HG03064 (cell line): ENCODE measurements at regions not wholly inside any gene's neighbourhood (a gene's known extent, or its start where the extent isn't known, plus 50 kb on each side); places are given as distances from the start of the nearest gene placed in this dataset.
"Not testable (repeated sequence)": the region's sequence is repeated elsewhere in the genome, so short reads cannot be mapped to it uniquely, and the experiment has no call there.

ENCODE experiments used
- ATAC-seq: cut with Tn5 transposase; IDR thresholded peaks from one replicate; pipeline ENCODE4 v1.9.1; 2021; ENCODE audit warnings: low read depth; ENCODE audit not compliant: unreplicated experiment

DNA sequence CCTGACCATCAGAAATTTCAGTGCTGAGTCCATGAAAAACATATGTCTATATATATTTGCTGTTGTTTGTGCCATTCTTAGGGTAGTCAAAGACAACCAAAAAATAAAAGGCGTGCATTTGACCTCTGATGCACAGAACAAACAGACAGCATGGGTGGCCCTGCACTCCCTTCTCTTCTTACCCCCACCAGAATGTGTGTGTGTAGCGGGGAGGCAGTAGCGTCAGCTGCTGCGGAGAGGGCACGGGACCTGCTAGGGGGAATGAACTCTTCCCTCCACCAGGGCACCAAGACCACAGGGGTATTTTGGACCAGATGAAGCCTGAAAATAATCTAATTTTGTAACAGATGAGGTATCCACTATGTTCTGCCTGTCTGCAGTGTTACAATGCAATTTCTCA is 277.7 kb upstream of the ZNF32 start:
- no peak for ATAC-seq

DNA sequence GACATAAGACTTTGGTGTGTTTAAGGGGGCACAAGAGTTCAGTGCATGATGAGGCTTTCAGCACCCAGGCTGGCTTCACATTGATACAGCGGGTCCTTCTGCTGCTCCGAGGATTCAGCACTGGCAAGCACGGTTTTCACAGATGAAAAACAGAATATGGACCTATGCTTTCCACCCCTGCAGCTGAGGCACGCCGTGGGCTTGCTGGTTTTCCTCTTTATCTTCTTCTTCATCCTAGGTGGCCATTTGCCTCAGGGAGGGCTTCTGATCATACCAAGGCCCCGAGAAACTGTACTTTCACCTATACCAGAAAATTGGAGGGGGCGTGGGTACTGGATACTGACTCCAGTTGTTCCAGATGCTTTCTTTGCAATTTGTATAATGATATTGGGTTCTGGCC is 277.1 kb upstream of the ZNF32 start:
- ATAC-seq = no peak

DNA sequence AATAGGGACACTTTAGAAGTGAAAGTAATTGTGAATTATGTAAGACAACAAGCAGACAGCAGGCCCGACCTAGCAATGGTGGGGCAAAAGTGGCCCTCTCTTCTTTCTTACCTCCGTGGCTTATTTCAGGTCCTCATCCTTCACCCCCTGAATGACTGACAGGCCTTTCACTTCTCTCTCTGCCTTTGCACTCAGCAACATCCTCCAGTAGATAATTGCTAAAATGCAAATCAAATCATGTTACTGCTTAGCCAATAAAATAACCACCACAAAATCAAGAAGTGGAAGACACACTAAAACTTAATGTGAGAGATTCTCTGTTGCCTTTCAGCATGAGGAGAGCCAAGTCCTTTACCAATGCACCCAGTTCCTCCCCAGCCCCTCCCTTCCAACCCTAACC is 274.6 kb upstream of the ZNF32 start:
- no peak for ATAC-seq

DNA sequence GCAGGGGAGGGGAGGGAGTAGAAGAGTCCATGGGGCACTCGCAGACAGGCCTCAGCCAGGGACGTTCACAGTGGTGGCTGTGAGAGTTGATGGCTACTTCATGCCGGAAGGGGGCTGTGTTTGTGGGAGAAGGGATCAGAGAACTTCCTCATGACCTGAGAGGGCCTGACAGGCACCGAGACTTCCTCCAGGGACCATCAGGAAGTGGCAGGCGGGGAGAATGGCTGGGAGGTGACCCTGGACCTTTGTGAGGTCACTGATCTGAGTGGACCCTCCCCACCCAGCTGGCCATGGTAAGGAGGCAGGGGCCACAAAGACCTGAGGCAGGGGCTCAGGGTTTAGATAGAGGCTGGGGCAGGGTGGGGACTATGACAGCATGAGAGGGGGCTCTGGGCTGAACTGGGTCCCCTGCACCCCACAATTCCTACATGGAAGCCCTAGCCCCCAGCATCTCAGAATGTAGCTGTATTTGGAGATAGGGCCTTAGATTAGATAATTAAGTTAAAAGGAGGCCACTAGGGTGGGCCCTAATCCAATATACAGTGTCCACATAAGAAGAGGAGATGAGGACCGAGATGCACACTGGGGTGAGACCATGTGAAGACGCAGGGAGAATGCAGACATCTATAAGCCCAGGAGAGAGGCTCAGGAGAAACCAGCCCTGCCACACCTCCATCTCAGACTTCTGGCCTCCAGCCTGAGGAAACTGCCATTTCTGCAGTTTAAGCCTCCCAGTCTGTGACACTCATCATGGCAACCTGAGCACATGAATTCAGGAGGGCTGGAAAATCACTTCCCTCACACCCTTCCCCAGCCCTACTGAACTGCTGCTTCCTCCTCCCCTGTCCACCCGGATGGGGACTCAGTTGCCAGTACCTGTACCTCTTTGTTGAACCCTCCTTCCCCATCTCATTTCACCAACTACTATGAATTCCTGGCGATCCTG is 273.9 kb upstream of the ZNF32 start:
- ATAC-seq = no peak

DNA sequence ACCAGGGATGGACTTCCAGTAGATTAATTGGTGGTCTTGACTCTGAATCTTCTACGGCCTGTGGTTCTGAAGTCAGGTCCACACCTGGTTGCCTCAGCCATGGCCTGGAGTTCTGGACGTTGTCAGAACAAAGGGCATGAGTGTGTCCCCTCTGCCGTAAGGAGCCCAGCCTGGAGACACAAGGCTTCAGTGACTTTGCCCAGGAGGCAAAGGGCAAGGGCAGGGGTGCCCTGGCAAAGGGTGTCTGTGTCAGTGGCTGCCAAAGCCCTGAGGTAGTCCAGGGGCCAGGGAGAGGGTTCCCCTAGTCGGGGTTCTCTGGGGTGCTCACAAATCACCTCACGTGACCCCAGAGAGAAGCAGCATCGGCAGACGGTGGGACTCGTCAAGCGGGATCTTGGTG is 273.2 kb upstream of the ZNF32 start:
- no peak for ATAC-seq

DNA sequence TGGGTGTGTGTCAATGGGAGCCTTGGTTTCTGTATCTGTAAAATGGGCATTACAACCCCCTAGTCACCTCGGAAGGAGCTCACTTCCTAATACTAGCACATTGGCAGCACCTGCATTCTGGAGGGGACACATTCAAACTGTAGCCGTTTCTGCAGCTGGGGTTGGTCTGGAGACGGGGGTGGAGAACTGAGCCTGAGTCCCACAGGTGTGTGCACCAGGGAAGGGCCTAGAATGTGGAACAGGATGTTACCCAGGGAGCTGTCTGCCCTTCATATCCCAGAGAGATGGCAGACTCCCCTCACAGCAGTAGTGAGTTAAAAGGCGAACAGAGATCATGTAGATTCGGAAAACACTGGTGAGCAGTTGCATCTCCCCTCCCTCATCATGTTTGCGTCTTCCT is 272.8 kb upstream of the ZNF32 start:
- ATAC-seq = no peak

DNA sequence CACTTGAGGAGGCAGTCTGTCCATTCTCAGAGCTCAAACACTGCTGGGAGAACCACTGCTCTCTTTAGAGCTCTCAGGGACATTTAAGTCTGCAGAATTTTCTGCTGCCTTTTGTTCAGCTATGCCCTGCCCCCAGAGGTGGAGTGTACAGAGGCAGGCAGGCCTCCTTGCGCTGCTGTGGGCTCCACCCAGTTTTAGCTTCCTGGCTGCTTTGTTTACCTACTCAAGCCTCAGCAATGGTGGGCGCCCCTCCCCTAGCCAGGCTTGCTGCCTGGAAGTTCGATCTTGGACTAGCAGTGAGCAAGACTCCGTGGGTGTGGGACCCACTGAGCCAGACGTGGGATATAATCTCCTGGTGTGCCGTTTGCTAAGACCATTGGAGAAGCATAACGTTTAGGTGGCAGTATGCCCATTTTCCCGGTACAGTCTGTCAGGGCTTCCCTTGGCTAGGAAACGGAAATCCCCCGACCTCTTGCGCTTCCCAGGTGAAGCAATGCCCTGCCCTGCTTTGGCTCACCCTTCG is 271.6 kb upstream of the ZNF32 start:
- not testable (repeated sequence) for ATAC-seq

DNA sequence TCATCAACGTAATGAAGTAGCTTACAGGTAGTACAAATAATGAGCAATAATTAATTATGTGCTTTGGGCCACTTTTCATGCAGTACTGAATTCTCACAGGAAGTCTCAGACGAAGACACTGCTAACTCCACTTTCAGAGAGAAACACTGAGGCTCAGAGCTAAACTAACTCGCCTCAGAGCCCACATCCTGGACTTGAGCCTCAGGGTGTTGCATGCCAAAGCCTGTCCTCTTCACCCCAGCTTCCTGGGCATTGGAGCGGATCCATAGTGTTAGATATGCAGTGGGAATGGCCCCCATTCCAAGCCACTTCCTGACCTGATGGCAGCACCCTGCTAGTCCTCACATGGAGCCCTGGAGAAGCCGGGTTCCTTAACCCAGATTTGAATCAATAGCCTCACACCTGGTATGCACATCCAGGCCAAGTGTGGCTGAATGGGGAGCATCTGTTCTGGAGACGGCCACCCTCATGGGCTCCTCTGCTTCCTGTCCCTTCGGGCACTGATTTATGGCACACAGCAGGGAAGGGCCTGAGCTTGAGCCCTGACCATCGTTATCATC is 265.1 kb upstream of the ZNF32 start:
- ATAC-seq = no peak

DNA sequence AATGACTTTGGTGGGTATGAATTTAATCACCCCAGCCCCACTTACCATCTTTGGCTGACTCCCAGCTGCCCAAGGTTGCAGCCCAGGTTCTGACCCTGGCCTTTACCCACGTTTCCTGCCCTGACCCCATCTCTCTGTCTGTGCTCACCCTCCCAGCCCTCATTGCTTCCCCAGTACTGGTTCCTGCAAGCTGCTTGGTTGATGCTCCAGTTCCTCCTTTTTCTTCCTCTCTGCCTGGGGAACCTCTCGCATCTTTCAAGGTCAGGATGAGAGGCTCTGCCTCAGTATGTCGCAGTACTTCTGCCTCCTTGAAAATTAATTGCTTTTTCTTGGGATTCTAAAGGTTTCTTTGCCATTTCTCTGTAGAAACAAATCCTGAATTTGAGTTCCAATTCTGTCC is 263.8 kb upstream of the ZNF32 start:
- ATAC-seq = no peak

DNA sequence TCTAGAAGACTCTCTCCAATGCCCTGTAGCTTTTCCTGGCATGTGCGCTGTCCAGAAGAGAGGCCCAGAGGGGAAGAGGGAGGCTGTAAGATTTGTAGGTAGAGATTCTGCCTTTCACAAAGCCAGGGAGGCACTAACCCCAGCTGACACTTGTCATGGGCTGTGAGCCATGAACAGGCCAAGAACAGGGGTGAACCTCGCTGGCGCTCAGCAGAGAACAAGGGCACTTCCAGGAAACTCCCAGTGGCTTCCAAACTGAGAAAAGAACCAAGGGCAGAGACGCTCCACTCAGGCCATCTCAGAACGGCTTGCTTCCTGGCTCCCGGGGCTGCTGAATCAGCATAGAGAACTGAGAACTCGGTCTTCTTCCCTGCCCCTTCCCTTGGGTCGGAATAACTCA is 257.8 kb upstream of the ZNF32 start:
- no peak for ATAC-seq

DNA sequence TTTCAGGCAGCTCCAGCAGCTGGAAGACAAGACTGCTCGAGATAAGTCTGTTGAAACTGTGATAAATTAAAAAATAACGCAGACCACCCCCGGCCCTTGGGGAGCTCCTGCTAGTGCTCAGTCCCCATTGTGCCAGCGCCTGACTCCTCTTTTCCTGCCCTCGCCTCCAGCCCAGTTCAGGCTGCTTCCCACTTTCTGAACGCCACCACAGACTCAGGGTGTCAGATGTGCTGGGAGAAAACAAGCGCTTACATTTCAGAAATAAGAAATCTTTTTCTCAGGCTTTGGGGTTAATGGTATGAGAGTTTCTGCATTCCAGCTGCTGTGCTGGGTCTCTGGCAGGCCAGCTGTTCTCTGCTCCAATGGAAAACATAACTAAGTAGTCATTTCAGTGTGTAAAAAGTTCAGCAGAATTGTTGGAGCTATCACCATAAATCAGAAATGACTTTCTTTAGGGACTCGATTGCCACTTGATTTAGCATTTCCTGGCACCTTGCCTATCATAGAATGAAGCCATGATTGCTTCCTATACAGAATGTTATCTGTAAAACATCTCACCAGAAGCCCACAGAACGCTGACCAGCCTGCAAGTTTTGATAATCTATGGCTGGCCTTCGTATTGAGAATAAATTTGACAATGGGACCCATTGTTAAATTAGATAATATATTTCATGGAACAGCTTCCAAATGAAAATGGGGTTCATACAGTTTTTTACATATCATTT is 257.0 kb upstream of the ZNF32 start:
- no peak for ATAC-seq

DNA sequence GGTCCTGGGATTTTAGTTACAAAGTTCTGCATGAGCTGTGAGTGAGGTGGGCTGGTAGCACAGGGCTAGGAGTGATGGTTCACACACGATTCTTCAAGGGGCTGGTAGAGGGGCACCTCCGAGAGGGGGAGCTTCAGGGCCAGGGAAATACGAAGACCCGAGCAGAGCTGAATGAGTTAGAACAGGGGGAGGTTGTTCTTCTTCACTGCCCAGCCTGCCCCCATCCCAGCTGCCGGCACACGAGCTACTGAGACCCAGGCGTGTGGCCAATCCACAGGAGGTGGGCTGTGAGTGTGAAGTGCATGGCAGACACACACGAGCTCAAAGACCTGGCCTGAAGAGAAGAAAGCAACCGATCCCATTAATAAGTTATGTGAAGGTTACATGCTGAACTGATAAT is 256.2 kb upstream of the ZNF32 start:
- no peak for ATAC-seq

DNA sequence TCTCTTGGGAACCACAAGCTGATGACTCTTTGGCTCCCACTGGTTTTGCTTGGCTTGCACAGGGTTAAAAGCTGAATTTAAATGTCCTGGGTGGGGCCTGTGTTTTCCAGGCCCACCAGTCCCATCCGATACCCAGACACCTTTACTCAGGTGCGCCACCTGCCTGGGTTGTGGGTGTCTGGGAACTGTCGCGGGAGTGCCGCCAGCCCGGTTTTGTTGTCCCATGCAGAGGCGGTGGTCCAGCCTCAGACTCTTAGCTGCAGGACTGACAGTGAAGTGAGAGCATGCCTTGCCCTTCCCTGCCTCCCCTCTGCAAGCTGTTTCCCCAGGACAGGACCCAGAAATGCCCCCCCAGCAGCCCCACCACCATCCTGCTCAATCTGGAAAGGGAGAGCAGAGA is 255.6 kb upstream of the ZNF32 start:
- ATAC-seq = no peak

DNA sequence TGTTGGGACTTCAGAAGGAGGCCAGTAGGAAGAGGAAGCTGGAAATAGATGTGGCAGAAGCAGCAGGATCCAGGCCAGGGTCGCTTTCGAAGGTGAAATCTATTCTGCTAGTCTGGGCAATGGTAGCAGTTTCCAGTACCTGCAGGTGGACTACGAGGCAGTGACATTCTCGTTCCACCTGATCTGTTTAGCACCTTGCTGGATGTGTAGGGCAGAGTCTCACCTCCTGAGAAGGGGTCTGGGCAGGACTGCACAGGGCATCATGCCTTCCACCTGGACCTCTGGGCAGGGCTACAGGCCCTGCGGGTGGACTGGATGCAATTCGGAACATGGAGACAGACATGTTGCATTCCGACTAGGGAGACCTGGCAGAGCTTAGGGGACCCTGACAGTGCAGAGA is 254.8 kb upstream of the ZNF32 start:
- ATAC-seq = no peak

DNA sequence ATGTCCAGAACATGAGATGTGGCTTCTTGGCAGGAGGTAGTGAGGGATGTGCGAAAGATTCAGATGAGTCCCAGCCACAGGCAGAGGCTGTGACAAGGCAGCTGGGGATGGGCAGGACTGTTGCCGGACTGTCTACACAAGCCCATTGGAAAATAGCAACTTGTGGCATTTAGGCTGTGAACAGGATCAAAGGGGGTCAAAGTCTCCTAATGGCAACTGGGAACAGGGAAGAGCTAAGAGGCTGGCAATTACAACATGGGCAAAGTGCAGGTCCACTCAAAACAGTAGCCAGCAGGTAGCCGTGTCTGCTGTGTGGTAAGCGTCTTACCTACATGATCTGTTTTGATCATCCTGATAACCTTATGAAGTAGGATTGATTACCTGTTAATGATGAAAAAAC is 254.2 kb upstream of the ZNF32 start:
- no peak for ATAC-seq

DNA sequence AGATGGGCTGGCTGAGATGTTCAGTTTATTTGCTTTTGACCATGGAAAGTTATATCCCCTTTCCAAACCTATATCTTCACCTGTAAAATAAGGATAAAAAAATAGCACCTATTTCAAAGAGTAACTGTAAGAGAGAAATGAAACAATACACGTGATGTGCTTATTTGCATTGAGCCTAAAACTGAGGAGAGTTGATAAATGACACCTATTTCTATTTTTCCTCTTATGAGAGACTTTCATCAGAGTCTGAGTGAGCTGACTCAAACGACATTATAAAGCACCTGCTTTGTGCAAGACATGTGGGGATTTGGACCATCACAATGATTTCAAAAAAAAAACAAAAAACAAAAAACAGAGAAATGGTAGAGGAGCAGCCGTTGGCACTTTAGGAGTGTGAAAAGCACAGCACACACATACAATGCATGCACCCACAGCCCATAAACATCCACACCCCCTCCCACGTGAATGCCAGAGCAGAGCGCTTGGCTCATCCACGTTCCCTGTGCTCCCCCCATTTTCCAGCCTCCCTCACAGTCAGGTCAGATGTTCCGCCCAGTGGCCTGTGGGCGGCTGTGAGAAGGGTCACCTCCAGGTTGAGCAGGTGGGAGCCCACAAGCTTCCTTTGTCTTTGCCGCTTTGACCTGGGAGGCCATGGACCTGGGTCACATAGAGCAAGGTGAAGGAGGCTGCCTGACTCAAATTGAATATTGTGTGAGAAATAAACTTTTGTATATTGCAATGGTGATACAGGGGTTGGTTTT is 253.2 kb upstream of the ZNF32 start:
- ATAC-seq = no peak

DNA sequence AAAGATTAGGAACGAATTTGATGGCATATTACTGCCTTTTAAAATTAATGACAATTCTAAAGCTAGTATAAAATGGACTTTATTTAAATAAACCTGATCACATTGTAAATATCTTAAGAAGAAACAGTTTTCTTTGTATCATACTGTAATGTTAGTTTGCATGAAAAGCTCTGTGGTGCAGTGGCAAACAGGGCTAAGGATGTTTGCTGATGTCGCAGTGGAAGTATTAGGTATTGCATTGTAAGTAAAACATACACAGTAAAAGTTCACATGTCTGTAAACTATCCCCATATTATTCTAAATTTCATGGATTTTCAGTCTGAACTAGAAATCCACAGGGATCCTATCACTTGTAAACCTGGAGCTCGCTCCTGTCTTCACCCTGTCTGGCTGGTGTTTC is 252.6 kb upstream of the ZNF32 start:
- ATAC-seq = no peak

DNA sequence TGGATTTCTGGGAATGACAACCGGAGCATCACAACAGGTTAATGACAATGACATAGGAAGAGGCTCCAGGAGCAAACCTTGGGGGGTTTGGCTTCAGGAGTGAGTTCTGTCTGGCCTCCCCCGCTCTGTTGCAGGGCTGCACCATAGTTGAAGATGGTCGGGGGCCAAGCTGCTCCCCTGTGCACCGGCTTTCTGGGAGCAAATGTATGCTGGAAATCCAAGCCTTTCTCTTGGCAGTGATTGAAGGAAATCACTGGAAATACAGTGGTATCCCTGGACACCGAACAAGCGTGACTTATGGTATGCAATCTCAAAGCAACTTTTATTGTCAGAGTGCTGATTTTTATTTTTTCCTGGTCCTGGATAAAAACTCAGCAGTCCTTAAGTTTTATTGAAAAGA is 251.9 kb upstream of the ZNF32 start:
- no peak for ATAC-seq

DNA sequence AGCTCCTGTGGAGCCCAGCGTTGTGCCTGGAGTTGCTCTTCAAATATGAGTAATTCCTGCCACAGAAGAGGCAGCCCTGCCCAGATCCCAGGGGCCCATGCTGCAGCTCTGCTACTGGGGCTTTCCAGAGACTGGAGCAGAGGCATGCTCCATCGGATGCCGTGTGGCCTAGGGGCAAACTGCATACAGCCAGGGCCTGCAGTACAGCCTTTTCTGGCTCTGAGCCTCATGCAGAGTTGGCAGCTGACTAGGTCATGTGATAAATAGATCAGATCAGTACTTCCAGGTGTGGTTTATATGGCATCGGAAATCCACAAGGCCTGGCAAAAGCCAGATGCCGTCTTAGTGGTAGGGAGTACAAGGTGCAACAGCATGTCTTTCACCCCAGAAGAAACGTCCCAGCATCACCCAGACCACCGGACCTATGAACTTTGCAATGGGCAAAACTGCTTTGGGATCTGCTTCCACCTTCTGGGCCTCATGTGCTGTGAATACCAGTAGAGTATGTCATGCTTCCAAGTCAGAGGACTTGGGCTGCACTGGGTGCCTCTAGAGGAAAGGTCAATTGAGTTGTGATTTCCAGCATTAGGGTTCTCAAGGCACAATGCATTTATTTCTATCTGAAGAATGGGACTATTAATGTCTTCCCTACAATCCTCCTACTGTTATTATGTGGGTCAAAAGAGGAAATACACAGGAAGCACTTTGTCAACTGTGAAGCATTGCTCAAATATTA is 250.7 kb upstream of the ZNF32 start:
- no peak for ATAC-seq

DNA sequence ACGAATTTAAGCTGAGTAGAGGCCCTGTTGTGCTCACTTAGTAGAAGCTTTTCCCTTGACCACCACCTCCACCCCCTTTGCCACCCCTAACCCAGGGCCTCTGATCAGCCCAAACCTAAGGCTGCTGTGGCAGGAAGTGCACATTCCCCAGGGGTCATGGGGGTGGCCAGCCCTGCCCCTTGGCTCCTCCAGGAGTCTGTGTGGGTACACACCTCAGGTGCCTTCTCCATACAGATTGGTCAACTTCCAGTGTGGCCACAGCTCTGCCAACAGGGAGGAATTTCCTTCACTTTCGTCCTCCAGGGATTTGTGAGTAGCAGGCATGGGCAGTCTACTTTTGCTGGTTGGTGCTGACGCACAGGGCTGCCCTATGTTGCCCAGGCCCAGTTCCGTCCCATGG is 249.9 kb upstream of the ZNF32 start:
- ATAC-seq = no peak
